Thyroid gland (tissue), 4 donors: ENCODE measurements at regions not wholly inside any gene's neighbourhood (a gene's known extent, or its start where the extent isn't known, plus 50 kb on each side); places are given as distances from the start of the nearest gene placed in this dataset.

Source experiments
- CTCF ChIP-seq, 6 experiments: fragments of 200-600 bp in 3 of 6; fragments of 450-650 bp in 3 of 6; sonication (generic) in 3 of 6; IDR thresholded peaks; one replicate each; pipeline ENCODE4 v1.5.1; 2016 to 2019; ENCODE audit warnings: antibody characterized with exemption in 6 of 6, mild to moderate bottlenecking in 2 of 6, inconsistent platforms in 1 of 6, moderate library complexity in 1 of 6
- POLR2A ChIP-seq, 2 donors: fragments of 450-650 bp; IDR thresholded peaks; one replicate each; pipeline ENCODE4 v1.6.1; 2017; ENCODE audit warnings: antibody characterized with exemption in 2 of 2, mild to moderate bottlenecking in 2 of 2, moderate library complexity in 1 of 2

DNA sequence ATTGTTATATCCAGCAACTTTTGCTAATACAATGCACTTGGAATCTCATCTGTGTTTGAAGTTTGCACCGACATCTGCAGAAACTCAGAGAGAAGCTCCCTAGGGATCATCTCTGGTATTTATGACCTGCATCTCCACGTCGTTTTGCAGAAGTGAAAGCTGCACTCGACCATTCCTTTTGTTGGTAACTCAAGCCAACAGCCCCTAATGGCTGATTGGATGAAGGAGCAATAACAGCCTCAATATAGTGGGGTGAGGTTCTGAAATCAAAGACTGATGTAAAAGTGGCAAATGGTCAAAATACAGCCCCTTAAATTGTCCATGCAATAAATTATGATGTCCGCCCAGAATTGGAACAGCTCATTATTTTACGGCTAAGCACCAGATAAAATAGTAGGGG lies 344.2 kb upstream of the KAZN start:
- TF ChIP-seq CTCF (IDR thresholded peaks at IDR 0.05) (no peak), POLR2A (IDR thresholded peaks at IDR 0.05) (no peak)
